HG02798 (cell line): ENCODE measurements at regions not wholly inside any gene's neighbourhood (a gene's known extent, or its start where the extent isn't known, plus 50 kb on each side); places are given as distances from the start of the nearest gene placed in this dataset.

ENCODE experiments used
- ATAC-seq: cut with Tn5 transposase; IDR thresholded peaks from one replicate; pipeline ENCODE4 v1.9.1; 2021; ENCODE audit warnings: mild to moderate bottlenecking; ENCODE audit not compliant: unreplicated experiment, poor library complexity

DNA sequence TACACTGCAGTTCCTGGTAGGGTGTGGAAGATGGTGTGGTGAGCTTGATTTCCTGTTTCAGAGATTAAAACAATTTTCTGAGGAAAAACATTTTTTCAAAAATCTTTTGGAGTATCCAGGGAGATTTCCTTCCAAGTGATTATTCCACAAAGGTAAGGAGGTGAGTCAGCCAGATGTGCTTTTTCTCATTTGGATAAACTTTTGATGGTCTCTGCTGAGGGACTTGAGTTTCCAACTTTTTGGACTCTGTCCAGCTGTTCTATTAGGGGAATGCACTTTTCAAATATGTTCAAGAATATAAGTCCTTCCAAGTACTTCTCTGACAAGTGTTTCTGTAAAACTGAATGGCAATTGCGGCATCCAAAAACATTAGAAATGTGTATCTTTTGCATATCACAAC lies 628.8 kb upstream of the ADAMTS5 start:
- no peak for ATAC-seq

DNA sequence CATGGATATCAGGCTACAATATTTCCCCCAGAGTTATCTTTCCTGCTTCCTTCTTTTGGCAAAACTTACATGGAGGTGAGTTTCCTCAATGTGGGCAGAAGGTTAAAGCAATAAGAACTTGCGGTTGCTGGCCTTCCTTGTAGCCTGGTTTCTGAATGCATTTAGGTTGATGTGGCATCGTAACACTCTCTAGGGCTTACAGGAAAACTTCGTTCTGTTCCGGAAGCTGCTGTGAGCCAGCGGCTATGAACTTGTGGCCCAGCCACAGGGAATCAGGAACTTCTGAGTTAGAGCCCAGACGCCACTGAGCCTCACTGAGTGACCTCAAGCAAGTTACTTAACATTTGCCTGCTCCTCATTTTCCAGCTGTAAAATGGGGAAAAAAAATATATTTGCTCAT lies 623.4 kb upstream of the ADAMTS5 start:
- ATAC-seq = no peak

DNA sequence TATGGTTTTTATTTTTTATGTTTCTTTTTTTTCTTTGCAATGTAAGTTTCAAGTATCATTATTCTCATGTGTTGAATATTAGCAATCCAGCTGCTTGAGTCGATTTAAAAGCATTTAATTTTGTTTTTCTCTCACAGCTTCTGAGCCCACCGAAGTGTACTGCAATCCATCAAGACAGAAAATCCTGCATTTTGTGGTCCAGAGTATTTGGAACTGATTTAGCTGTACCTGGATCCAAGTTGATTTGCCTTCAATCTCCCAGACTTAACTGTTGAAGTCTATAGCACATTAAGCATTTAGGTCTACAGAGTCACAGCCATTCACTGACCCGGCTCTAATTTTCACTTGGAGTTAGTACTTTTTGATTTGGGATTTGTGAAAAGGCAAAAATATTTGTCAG lies 622.9 kb upstream of the ADAMTS5 start:
- no peak for ATAC-seq

DNA sequence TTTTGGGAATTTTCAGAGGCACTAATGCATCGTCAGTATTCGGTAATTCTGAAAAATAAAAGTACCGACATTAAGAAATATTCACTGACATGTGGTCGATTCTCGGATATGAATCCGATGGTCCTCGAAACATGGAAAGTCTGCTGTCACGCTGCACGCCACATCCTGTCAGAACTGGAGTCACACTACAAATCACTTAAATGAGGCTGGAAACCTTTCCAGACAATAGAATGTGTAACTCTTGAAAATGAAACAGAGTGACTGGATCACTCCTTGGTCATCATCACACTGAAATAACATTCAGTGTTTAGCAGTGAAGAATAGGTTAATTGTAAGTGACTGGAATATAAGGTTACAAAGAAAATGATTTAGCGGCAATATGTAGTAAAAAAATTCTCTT lies 620.1 kb upstream of the ADAMTS5 start:
- ATAC-seq = no peak

DNA sequence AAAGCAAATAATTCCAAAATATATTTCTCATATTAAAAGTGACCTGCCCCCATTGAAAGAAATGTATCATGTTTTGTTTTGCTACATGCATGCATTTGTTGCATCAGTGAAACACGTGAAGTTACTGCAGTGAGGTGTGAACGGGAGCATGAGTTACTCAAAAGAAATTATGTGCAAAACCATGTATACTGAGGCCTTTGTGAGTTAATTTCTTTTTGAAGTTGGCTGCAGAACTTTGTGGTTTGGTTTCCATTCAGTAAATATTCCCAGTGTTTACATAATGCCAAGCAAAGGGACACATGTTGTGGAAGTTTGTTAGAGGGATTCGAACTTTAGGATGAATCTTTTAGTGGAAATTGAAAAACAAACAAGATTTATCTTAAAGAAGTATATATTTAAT lies 619.4 kb upstream of the ADAMTS5 start:
- ATAC-seq = no peak

DNA sequence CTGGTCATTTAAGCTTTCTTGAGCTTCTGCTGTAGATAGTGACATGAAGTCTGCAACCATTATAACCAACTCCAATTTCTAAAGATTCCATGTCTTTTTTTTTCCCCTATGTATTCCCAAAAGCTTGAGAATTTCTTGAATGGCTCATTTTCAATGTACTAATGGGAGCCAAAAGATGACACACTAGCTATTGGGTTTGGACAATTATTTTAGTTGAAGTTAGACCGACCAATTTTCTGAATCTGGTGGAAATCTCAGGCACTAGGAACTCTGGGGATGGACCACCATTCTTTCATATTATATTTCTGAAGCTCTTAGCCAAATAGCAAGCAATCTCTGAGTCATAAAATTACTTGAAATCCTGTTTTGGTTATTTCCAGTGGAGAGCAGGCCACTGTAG lies 617.4 kb upstream of the ADAMTS5 start:
- ATAC-seq = no peak

DNA sequence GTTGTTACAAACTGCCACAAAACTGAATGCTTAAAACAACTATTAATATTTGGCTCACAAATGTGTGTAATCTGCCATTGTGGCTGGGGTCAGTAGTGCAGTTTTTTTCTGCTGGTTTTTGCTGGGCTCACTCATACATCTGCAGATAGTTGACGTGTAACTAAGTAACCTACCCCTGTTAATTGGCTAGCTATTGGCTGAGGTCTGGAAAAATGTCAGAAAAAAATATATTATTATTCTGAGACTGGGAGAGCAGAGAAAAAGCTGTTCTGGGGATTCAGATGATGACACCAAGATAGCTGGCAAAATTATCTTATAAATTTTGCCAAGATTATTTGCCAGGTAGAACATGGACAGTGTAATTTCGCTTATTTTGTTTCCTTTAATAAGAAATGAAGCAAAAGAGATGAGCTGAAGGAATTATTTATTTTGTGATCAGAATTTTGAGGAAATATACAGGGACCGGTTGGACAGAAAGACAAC lies 616.1 kb upstream of the ADAMTS5 start:
- no peak for ATAC-seq

DNA sequence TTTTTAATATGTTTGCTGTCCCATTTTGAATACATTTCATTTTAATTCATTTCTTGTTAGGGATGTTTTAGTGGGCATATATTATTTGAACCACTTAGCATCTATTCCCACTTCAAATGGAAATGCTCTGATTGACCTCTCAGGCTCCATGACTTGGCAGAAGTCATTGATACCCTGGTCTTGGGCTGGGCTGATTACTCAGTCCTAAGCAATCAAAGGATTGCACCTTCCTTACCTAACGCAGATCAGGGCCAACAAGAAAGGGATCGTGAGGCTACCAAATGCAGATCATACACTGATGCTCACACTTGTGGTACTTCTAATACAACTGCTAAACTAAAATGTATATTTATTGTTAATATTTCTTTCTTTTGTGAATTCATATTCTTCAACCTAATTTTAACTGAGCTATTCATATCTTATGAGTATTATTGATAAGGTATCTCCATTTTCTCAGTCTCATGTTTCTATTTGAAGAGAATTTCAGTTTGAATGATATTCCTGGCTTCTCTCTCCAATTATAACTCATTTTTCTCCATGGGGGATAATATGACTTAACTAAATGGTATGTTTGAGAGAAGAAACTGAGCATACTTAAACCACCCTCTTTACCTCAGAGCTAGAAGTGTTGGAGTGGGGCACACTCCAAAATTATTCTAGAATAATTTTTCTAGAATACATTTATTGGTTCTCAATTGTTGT lies 615.5 kb upstream of the ADAMTS5 start:
- no peak for ATAC-seq

DNA sequence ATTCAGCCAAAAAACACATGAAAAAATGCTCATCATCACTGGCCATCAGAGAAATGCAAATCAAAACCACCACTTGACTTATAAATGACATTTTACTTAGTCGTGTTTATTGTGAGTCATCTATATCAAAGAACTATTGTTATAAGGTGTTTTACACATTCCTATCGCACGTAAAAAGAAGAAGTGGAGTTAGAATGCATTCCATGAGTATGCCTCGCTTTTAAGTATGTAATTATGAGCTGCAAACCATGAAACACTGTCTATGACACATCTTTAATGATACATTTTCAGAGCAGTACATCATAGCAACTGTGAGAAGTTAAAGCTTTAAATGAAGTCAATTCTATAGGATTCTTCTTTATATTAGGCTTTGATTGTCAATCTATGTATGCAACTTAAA lies 614.3 kb upstream of the ADAMTS5 start:
- ATAC-seq = no peak

DNA sequence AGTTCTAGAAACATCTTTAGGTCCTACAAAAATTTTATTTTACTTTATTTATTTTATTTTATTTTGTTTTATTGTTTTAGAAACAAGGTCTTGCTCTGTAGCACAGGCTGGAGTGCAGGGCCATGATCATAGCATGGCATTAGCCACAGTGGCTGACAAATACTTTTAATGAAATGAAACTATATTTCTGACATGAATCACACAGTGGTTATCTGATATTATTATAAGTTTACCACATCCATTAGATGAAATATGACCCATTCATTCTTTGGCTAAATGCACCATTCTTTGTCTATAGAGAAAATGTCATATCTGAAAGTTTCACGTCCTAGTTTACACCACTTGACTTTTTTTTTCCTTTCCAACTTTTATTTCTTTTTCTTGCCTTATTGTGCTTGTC lies 613.4 kb upstream of the ADAMTS5 start:
- no peak for ATAC-seq

DNA sequence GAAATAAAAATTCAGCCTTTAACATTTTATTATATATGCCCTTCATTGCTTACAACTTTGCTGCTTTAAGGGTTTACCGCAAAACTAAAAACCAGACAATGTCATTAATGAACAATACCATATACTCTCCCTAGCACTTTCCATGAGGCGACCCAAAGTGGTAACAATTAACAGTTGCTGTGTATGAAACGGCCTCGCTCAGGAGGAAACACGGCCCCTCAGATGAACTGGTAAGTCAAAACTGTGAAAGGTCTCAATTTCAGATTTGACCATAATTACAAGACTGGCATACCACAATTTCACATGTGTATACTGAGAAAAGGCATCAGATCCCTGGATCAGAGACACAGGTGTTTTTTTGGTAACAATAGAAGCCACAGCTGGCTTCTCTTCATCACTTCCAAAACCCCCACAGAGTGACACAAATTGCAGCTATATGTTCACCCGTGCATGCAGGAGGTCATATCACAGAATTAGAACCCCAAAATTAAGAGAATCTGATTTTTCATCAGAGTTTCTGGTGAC lies 611.9 kb upstream of the ADAMTS5 start:
- no peak for ATAC-seq

DNA sequence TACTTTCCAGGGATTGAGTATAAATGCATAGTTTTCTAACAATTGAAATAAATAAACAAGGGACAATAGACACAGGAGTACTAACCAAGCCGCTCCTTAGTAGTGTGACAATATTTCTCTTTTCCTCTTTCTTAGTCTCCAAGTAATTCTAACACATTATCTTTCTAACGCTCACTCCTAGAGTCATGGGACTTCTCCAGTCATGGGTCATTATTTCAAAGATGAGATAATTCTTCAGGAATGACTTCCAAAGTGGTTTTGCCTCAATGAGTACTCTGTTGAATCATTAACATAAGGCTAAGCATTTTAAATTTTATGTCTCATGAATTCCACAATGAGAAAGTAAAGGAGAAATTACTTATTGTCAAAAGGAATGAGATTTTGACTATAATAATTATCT lies 605.8 kb upstream of the ADAMTS5 start:
- no peak for ATAC-seq

DNA sequence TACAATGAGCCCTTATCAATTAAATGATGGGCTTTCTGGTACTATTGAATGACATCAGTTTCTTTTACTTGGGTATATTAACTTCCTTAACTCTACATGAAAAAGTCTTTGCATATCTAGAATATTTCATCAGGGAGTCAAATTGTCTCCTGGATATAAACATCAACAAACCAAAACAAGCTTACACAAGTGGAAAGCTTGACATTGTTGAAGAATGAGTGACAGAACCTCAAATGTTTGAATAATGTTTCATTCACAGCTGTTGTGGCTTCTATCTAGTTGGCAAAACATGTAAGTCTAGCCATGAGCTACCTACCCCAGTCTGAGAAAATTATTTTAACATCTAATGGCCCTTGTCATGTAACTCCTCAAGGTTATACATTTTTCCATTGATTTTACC lies 604.8 kb upstream of the ADAMTS5 start:
- no peak for ATAC-seq

DNA sequence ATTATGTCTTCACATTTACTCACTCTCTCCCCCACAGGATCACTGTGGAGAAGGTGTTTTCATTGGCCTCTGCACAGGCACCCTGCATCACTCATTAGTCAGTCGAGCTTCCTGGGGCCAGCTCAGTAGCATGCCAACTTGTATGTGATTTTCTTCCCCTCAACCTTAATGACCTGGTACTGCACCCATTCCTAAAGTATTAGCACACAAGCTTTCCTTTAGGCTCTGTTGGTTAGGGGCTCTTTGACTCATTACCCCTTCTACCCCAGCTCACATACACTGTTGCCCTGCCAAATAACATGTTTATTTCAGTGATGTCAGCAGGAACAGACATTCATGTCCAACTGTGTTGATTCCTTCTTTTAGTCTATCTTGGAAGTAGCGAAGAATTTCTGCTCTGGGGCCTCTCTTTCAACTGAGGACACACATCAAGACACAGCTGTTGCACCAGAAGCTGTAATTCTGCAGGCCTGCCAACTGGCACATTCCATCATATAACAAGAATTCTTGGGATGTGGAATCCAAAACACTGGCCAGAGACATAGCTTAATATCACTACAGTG lies 603.5 kb upstream of the ADAMTS5 start:
- no peak for ATAC-seq

DNA sequence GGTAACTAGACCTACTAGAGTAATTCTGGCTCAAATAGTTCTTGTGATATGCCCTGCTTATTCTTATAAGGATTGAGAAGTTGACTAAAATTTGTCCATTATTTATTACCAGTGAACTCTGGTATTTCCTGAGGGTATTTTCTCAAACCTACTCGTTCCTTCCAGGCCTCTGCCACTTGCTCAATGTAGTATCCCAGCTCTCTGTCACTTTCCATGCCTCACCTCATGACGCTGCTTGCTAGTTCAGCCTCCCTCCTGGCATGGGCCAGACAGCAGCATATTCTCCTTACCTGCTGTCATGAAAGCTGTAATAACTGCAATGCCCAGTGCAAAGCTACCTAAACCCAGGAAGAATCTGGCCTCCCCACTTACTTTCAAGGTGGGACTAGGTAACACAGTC lies 602.9 kb upstream of the ADAMTS5 start:
- no peak for ATAC-seq

DNA sequence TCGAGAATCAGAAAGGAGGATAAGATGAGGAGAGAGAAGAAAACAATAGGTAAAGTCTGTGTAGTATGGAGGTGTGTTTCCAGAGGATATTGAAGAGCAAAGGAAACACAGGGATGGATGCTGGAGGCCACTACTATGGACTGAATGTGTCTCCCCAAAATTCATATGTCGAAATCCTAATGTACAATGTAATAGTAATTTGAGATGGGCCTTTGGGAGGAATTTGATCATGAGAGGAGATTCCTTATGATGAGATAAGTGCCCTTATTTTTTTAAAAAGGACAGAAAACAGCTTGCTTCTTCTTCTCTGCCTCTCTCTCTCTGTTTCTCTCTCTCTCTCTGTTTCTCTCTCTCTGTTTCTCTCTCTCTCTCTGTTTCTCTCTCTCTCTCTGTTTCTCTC lies 602.2 kb upstream of the ADAMTS5 start:
- no peak for ATAC-seq

DNA sequence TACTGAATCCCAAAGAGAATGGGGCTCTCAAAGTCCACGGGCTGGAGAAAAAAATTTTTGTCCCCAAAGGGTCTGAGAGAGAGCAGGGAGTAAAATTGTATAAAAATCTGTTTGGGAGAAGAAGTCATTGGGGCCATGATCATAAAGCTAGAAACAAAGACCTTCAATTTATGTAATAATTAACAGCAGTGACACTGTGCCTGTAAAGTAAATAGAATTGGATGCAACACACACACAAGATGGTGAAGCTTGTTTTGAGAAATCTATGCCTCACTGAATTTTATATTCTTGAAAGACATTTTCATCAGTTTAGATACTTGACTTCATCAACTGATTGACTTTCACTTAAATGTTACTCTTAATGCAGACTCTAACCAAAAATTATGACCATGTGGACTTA lies 600.5 kb upstream of the ADAMTS5 start:
- no peak for ATAC-seq

DNA sequence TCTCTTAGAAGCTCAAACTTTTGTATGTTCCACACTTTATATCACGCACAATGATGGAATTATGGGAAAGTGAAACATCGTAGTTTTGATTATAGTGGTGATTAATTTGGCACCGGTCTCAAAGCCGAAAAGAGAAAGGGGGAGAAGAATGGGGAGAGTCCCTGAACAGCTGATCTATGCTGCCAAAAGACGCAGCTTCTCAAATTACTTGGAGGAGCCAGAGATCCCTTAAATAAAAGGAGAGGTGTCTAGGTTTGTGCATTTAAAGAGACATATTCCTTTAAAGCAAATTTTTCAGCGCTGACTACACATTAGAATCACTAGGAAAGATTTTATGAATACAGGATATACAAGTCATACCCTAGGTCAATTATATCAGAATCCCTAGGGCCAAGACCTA lies 599.6 kb upstream of the ADAMTS5 start:
- ATAC-seq = no peak

DNA sequence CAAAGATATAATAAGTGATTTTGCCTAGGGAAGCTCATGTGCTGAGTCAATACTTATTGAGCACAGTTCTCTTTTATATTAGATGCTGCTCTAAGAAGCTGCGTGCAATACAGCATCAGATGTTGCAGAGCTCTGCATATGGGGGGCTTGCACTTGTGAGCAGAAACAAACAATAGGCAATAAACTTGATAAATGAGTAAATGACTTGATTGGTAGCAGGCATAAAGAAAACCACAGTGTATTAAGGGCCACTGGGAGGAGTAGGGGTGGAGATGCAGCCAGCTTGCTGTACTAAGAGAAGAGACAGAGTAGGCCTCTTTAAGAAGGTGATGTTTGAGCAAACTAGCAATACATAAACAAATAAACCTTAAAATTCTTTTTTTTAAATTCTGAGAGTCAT lies 598.5 kb upstream of the ADAMTS5 start:
- ATAC-seq = no peak

DNA sequence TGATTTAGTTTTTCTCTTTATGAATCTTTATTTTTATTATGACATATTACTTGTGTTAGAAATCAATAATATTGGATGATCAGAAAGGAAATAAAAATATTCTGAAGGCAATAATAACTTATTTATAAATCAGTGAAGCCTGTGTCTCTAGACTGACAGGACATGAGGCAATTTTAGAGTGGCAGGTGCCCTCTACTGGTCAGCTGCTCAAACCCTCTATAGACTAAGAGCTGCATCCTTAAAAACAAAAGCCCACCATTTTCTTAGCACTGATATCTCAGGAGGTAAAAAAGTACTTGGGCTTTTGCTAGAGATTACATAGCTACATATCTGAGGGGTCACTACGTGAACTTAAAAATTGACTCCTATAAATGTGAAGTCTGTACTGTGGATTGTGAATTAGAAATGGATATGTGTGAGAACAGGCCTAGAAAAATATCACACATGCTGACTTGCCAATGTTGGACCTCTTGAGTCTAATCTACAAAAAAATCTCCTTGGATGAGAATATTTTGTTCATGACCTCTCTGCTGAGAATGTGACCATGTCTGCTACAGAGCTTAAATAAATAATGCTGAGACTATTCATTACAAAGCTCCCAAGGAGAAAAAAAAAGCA lies 597.9 kb upstream of the ADAMTS5 start:
- ATAC-seq = no peak

DNA sequence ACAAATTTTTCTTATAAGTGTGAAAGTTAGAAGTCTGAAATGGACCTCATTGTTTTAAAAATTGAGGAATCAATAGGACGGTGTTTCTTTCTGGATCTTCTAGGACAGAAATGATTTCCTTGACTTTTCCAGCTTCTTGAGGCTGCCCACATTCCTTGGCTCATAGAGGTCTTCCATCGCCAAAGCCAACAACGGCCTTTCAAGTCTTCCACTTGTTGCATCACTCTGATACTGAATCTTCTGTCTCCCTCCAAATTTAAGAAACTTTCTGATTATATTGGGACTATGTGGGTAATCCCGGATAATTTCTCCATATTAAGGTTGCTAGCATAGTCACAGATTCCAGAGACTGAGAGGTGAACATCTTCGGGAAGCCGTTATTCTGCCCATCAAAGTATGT lies 595.4 kb upstream of the ADAMTS5 start:
- ATAC-seq = no peak

DNA sequence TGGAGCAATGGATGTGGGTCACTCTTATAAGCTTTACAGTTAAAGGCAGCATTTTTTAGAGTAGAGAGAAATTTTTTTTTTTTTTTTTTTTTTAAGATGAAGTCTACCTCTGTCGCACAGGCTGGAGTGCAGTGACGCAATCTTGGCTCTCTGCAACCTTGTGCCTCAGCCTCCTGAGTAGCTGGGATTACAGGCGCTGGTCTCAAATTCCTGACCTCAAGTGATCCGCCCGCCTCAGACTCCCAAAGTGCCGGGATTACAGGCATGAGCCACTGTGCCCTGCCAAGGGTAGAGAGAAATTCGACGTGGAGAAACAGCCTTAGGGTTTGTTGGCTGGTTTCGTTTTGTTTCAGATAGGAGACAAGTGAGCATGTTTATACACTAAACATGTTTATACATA lies 594.2 kb upstream of the ADAMTS5 start:
- no peak for ATAC-seq
